Astrocyte (in vitro differentiated cells and primary cell): ENCODE measurements at regions not wholly inside any gene's neighbourhood (a gene's known extent, or its start where the extent isn't known, plus 50 kb on each side); places are given as distances from the start of the nearest gene placed in this dataset.

ENCODE experiments used
- DNase-seq: peaks from one replicate; pipeline ENCODE4 v3.0.0-alpha.2; 2010; ENCODE audit warnings: low read depth
- FAIRE-seq: peaks from 2 replicates; lab custom pipeline; 2011; peaks lifted over from hg19 to GRCh38; lab: Jason Lieb, UNC
- H2AFZ ChIP-seq: 2 replicates; pipeline ENCODE4 v1.6.0; 2012; ENCODE audit warnings: low read depth, low read length, inconsistent platforms
- H3K27ac ChIP-seq: 2 replicates; pipeline ENCODE4 v1.5.1; 2011; ENCODE audit warnings: low read depth, low read length, inconsistent platforms
- H3K27me3 ChIP-seq: 2 replicates; pipeline ENCODE4 v1.6.0; 2011; ENCODE audit warnings: low read length, inconsistent platforms; ENCODE audit not compliant: insufficient read depth
- H3K36me3 ChIP-seq: 2 replicates; pipeline ENCODE4 v1.5.1; 2011; ENCODE audit warnings: low read length, inconsistent platforms; ENCODE audit not compliant: insufficient read depth
- H3K4me1 ChIP-seq: 2 replicates; pipeline ENCODE4 v1.5.1; 2011; ENCODE audit warnings: low read length, inconsistent platforms; ENCODE audit not compliant: insufficient read depth
- H3K4me2 ChIP-seq: 2 replicates; pipeline ENCODE4 v1.6.0; 2012; ENCODE audit warnings: low read length, inconsistent platforms
- H3K4me3 ChIP-seq: 2 replicates; pipeline ENCODE4 v1.5.1; 2011; ENCODE audit warnings: low read depth, mild to moderate bottlenecking, low read length, inconsistent platforms; ENCODE audit not compliant: insufficient read depth
- H3K79me2 ChIP-seq: 2 replicates; pipeline ENCODE4 v1.6.0; 2012; ENCODE audit warnings: mild to moderate bottlenecking, low read length, inconsistent platforms; ENCODE audit not compliant: insufficient read depth
- H3K9ac ChIP-seq: 2 replicates; pipeline ENCODE4 v1.6.0; 2012; ENCODE audit warnings: mild to moderate bottlenecking, low read length, inconsistent platforms
- H3K9me3 ChIP-seq: 2 replicates; pipeline ENCODE4 v1.5.1; 2012; ENCODE audit warnings: low read depth, mild to moderate bottlenecking, low read length, inconsistent platforms; ENCODE audit not compliant: insufficient read depth
- H4K20me1 ChIP-seq: 2 replicates; pipeline ENCODE4 v1.6.0; 2012; ENCODE audit warnings: low read length, inconsistent platforms; ENCODE audit not compliant: insufficient read depth
- H3K27ac Mint-ChIP-seq: one replicate; pipeline ENCODE4 v1.8.0; 2021; ENCODE audit warnings: mild to moderate bottlenecking, mixed read lengths; ENCODE audit not compliant: unreplicated experiment
- H3K27me3 Mint-ChIP-seq: one replicate; pipeline ENCODE4 v1.8.0; 2021; ENCODE audit warnings: low read depth, mixed read lengths; ENCODE audit not compliant: unreplicated experiment
- H3K36me3 Mint-ChIP-seq: one replicate; pipeline ENCODE4 v1.8.0; 2021; ENCODE audit warnings: low read depth, mixed read lengths; ENCODE audit not compliant: unreplicated experiment
- H3K4me1 Mint-ChIP-seq: one replicate; pipeline ENCODE4 v1.8.0; 2021; ENCODE audit warnings: low read depth, mixed read lengths; ENCODE audit not compliant: unreplicated experiment
- H3K4me3 Mint-ChIP-seq: one replicate; pipeline ENCODE4 v1.8.0; 2021; ENCODE audit warnings: mild to moderate bottlenecking, moderate library complexity, mixed read lengths; ENCODE audit not compliant: unreplicated experiment
- H3K9me3 Mint-ChIP-seq: one replicate; pipeline ENCODE4 v1.8.0; 2021; ENCODE audit warnings: mild to moderate bottlenecking, mixed read lengths; ENCODE audit not compliant: unreplicated experiment
- CTCF ChIP-seq: IDR thresholded peaks from 2 replicates; pipeline ENCODE4 v1.5.1; 2011; ENCODE audit warnings: low read depth, mild to moderate bottlenecking, inconsistent platforms, low read length, moderate library complexity; ENCODE audit not compliant: insufficient read depth
- EZH2 ChIP-seq: IDR thresholded peaks from 2 replicates; pipeline ENCODE4 v1.6.1; 2012; ENCODE audit warnings: mild to moderate bottlenecking, low read length, inconsistent platforms; ENCODE audit not compliant: insufficient read depth

DNA sequence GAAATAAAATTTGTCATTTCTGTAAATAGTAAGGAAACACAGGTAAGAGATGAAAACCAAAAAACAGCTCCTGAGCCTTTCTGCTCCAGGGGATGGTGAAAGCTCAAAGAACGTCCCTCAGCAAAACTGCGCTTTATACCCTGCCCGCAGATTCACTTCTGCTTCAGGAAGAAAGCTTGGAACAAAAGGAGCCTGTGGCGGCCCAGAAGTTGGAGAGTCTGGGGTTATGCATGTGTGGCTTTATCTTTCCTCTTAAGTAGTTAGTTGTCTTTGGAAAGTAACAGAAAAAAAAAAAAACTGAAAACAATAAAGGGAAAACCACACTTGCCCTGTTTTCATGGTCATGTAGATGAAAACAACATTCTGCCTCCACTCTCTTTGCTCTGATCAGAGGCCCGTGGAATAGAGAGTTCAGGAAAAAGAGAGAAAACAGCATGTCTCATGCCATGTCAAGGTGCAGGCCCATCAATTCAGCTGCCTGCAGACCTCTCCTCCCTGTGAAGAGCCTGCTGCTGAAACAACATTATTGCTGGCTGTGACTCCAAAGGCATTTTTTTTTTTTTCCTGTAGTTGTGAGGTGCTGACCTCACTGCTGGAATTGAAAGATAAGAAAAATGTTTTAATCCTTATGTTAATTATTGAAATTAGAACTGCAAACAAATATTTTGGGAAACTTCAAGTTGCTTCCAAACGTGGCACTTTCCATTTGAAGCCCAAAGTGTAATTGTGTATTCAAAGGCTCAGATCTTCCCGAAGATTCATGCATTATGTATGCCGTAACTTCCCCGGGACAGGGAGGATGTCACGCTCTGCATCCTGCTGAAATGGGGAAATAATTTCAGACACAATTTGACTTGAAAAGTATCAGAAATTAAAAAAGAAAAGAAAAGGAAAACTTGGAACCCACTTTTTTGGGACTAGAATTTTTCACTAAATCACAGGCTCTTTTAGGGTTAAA lies 108.4 kb upstream of the ZNF385D start:
- Mint-ChIP-seq H3K36me3 (no peaks in the 10 kb centered on the region), H3K27ac (no peak overlapping the region), H3K9me3 (no peaks in the 10 kb centered on the region), H3K27me3 (no peaks in the 10 kb centered on the region), H3K4me1 (no peaks in the 10 kb centered on the region), H3K4me3 (no peak overlapping the region)
- Histone ChIP-seq H3K4me1 (no peaks in the 10 kb centered on the region), H3K4me2 (no peak overlapping the region), H3K79me2 (no peaks in the 10 kb centered on the region), H3K9me3 (no peaks in the 10 kb centered on the region), H3K4me3 (no peak overlapping the region), H3K27me3 (no peaks in the 10 kb centered on the region), H3K27ac (no peak overlapping the region), H3K36me3 (no peaks in the 10 kb centered on the region), H3K9ac (no peak overlapping the region), H2AFZ (peak overlapping the region; percentile 9), H4K20me1 (no peaks in the 10 kb centered on the region)
- no peak for FAIRE-seq
- no peak for TF ChIP-seq EZH2
- TF ChIP-seq CTCF = no peak
- no peak for DNase-seq

- no peaks in the 10 kb centered on the region for H3K79me2 ChIP-seq
- no peaks in the 10 kb centered on the region for H3K36me3 Mint-ChIP-seq
- no peak overlapping the region for H3K4me3 ChIP-seq
- H2AFZ ChIP-seq = no peak overlapping the region
- no peak overlapping the region for H3K4me3 Mint-ChIP-seq
- H3K27me3 Mint-ChIP-seq = no peaks in the 10 kb centered on the region
- no peaks in the 10 kb centered on the region for H3K36me3 ChIP-seq
- no peaks in the 10 kb centered on the region for H4K20me1 ChIP-seq
- TF ChIP-seq EZH2 = no peak
- no peak for TF ChIP-seq CTCF
- no peak overlapping the region for H3K4me2 ChIP-seq
- H3K4me1 ChIP-seq = no peaks in the 10 kb centered on the region
- no peaks in the 10 kb centered on the region for H3K27me3 ChIP-seq
- H3K4me1 Mint-ChIP-seq = no peaks in the 10 kb centered on the region
- H3K27ac ChIP-seq = no peak overlapping the region
- no peak for DNase-seq
- H3K9me3 Mint-ChIP-seq = no peaks in the 10 kb centered on the region
- H3K9me3 ChIP-seq = no peaks in the 10 kb centered on the region
- FAIRE-seq = no peak
- H3K9ac ChIP-seq = no peak overlapping the region
- no peak overlapping the region for H3K27ac Mint-ChIP-seq
These were observed 109.1 kb upstream of the ZNF385D start for GRCh38 chr3:21860082-21860475.

GRCh38 chr3:21860657-21861056 lies 109.6 kb upstream of the ZNF385D start:
- no peaks in the 10 kb centered on the region for H3K9me3 ChIP-seq
- TF ChIP-seq EZH2 = no peak
- TF ChIP-seq CTCF = no peak
- no peak for FAIRE-seq
- H3K27ac ChIP-seq = no peak overlapping the region
- Mint-ChIP-seq H3K27ac (no peak overlapping the region), H3K4me1 (no peaks in the 10 kb centered on the region), H3K9me3 (no peaks in the 10 kb centered on the region), H3K27me3 (no peaks in the 10 kb centered on the region), H3K4me3 (no peak overlapping the region), H3K36me3 (no peaks in the 10 kb centered on the region)
- H3K36me3 ChIP-seq = no peaks in the 10 kb centered on the region
- no peaks in the 10 kb centered on the region for H3K27me3 ChIP-seq
- H2AFZ ChIP-seq = no peak overlapping the region
- H3K4me2 ChIP-seq = no peak overlapping the region
- H3K4me3 ChIP-seq = no peak overlapping the region
- no peaks in the 10 kb centered on the region for H3K4me1 ChIP-seq
- no peaks in the 10 kb centered on the region for H4K20me1 ChIP-seq
- no peak for DNase-seq
- no peak overlapping the region for H3K9ac ChIP-seq
- H3K79me2 ChIP-seq = no peaks in the 10 kb centered on the region
